22Rv1 (cell line): ENCODE measurements at regions not wholly inside any gene's neighbourhood (a gene's known extent, or its start where the extent isn't known, plus 50 kb on each side); places are given as distances from the start of the nearest gene placed in this dataset.

Experiments used
- CTCF ChIP-seq: fragments of 450-650 bp; IDR thresholded peaks from 2 replicates; pipeline ENCODE4 v1.5.1; 2017; ENCODE audit warnings: mild to moderate bottlenecking
- ZFX ChIP-seq: fragments of 450-650 bp; IDR thresholded peaks from 2 replicates; pipeline ENCODE4 v1.6.1; 2017; ENCODE audit warnings: antibody characterized with exemption, borderline replicate concordance

- no peak for TF ChIP-seq CTCF
- no peak for TF ChIP-seq ZFX
Observed at GRCh38 chr7:15005672-15006071, 103.1 kb upstream of the DGKB start.
